ENCODE measurements at regions not wholly inside any gene's neighbourhood (a gene's known extent, or its start where the extent isn't known, plus 50 kb on each side); places are given as distances from the start of the nearest gene placed in this dataset.
A peak's percentile ranks its signal among the peaks of the same experiment; 100 is the strongest.

- no peak for DNase-seq (ENCODE audit: low spot score)
These were observed 371.5 kb downstream of the ZNF536 start for GRCh38 chr19:30743702-30744101.

DNA sequence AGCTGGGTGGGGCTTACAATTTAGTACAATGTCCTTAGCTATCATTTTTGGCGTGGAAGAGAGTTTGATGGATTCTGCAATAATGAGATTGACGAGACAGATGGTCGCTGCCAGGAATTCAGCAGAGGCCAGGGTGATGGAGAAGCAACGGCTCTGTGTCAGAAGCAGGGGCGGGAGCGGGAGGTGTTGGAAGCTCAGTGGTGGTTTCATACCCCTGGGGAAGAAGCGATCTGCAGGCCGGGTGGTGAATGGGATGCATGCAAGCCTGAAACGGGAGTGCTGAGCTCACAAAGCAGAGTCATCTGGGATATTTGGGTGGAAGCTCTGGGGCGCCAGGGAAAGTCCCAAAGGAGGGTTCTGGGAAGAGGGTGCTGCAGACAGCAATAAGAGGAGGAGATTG, 370.8 kb downstream of the ZNF536 start:
- DNase-seq (ENCODE audit: low spot score) = no peak

GRCh38 chr19:30742406-30742938, 370.3 kb downstream of the ZNF536 start:
- DNase-seq (ENCODE audit: low spot score) = no peak

- DNase-seq (ENCODE audit: low spot score) = no peak
These were observed 369.4 kb downstream of the ZNF536 start for GRCh38 chr19:30741566-30741965.

DNA sequence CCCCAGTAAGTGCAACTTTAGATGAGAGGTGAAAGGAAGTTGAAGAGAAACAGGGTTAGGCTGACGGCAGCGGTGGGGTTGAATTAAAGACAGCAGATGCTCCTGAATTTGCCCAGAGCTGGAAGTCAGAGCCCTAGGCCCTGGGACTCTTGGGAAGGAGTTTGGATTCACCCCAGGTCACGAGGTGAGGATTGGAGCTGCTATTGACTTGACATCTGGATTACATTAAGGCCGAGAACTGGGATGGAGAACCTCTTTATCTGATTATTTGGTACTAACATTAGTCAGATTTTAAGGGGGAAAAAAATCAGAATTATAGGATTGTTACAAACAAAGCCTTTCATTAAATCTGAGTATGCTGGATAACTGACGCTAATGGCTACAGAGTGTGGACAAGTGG, 367.2 kb downstream of the ZNF536 start:
- no peak for DNase-seq (ENCODE audit: low spot score)

DNA sequence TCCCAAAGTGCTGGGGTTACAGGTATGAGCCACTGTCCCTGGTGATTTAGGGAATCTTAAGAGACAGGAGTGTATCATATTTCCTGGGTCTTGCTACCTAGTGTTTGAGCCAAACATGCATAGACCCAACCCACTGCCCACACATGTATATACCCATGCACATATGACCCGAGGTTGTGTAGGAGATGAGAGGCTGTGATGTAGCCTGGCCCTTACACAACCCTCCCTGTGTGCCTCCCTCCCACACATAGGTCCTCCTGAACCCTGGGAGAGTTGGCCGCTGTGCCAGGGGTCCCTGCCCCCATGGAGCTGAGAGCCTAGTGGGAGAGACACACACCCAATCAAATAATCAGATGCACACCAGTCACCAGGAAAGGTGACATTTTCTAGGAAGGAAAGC, 365.9 kb downstream of the ZNF536 start:
- no peak for DNase-seq (ENCODE audit: low spot score)

GRCh38 chr19:30734669-30735068, 362.5 kb downstream of the ZNF536 start:
- no peak for DNase-seq (ENCODE audit: low spot score)

DNA sequence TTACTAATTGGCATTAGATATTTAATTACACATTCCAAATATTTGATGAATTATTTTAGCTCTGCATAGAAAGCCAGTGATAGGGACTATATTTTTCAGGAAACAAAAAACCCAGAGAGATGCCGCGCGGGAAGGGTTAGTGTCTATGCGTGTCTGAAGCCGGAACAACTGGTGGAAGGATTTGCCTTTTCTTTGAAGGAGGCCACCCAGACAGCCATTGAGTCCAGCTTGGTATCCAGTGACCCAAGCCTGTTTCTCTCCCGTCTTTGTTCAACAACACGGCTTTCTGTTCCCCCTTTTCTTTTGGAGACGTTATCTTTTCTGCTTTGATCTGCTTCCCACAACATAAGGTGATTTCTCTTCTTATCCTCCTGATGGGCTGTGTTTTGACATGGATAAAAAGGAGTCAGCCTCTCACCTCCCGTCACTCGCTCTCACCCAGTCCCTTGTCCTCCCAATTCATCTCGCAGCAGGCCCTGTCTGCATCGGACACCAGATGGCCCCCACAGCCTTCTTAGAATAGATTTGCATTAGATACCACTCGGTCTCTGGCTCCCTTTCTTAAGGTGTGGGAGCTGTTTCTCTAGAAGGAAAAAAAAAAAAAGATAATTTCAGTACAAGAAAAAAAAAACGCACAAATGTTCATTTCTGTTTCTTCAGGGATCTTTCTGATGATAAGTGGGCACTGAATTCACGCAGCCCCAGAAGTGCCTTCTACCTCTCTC, 361.8 kb downstream of the ZNF536 start:
- DNase-seq (ENCODE audit: low spot score) = peak; percentile 32

GRCh38 chr19:30731591-30731990, 359.4 kb downstream of the ZNF536 start:
- DNase-seq (ENCODE audit: low spot score) = no peak

DNA sequence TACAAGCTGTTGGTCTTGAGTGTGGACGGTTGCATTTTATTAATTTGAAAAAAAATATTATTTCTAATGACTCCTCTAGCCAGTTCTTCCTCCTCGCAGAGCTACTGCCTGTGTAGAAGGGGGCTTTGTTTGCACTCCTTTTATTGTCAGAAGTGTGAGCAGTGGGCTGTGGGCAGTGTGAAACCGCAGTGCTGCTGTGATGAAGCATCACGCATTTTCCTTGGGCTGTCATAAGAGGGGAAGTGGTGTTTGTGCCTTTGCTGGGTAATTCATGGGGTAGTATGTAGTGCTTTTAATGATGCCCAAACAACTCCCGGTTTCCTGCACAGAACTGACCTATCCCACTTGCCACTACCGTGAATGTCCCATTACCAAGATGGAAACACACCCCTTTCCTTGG, 357.3 kb downstream of the ZNF536 start:
- DNase-seq (ENCODE audit: low spot score) = no peak

- no peak for DNase-seq (ENCODE audit: low spot score)
These were observed 350.6 kb downstream of the ZNF536 start for GRCh38 chr19:30722761-30723160.

- no peak for DNase-seq (ENCODE audit: low spot score)
These were observed 350.0 kb downstream of the ZNF536 start for GRCh38 chr19:30722186-30722585.

GRCh38 chr19:30719999-30720345, 347.8 kb downstream of the ZNF536 start:
- no peak for DNase-seq (ENCODE audit: low spot score)

GRCh38 chr19:30719189-30719998, 347.2 kb downstream of the ZNF536 start:
- DNase-seq (ENCODE audit: low spot score) = peak; percentile 32

- DNase-seq (ENCODE audit: low spot score) = no peak
These were observed 346.5 kb downstream of the ZNF536 start for GRCh38 chr19:30718707-30719106.

DNA sequence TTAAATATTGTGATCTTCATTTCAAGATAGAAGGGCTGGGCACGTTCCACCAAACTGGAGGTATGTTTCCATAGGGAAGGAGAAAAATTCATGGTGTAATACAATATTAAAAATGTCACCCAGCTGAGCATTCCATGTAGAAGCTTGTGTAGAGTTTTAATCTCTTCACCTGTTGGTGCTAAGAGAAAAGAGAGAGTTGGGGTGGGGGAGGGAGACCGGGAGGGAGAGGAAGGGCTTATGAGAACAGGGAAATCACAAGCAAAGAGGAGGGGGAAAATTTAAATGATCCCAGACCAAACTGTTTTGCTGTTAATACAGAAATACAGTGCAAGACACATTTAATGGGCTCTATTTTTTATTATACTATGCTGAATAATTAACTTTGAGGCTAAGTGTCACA, 345.8 kb downstream of the ZNF536 start:
- DNase-seq (ENCODE audit: low spot score) = no peak

DNA sequence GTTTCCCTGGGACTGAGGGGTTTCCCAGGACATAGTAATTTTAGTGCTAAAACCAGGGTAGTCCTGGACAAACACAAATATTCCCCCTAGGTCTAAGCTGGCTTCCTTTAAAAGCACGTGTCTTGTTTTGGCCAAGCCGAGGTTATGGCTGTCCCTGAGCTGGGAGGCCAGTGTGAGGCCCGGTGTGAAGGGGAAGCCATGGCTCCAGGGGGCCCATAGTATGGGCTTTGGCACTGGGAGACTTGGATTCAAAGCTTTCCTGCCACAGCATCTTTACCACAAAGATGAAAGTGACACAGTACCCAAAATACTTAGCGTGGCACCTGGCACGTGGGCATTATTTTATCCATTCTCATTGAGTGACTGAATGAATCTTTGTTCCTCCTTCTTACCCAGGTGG, 345.2 kb downstream of the ZNF536 start:
- DNase-seq (ENCODE audit: low spot score) = no peak

DNA sequence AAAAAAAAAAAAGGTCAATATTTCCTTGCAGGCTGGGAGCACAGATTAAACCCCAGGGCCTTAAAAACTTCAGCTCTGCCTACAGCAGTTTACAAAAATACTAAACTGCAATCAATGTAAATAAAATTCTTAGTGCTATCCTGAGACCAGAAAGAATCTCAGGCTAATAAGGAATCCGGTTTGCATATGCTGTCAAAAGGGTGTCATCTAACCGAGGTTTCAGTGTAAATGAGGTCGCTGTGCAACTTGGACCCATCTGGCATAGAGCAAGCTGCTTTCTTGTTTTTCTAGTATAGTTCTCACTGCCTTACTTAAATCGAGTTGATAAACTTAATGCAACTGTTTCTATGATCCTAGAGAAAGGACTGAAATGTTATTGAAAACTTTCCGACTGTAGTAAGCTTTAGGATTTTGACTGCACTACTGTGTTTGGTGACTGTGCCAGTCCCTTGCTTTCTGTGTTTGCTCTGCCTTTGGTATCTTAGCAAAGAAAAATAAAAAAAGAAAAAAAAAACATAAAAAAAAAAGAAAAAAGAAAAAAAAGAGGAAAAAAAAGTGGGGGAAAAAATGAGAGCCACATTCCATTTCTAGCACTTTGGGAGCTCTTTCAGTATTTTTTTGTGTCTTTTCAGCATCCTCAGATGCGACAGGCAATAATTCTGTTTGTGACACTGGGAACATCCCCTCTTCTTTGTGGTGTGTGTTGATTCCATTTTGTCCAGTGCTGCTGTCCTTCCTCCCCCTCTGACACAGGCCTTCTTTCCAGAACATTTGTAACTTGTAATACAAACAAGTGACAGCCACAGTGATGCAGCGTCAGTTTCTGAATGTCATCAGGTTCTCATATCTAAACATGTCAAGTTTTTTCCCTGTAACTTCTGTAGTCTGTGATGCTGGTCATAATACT, 340.5 kb downstream of the ZNF536 start:
- DNase-seq (ENCODE audit: low spot score) = no peak

- no peak for DNase-seq (ENCODE audit: low spot score)
These were observed 339.6 kb downstream of the ZNF536 start for GRCh38 chr19:30711826-30712225.

GRCh38 chr19:30711296-30711695, 339.1 kb downstream of the ZNF536 start:
- no peak for DNase-seq (ENCODE audit: low spot score)

DNA sequence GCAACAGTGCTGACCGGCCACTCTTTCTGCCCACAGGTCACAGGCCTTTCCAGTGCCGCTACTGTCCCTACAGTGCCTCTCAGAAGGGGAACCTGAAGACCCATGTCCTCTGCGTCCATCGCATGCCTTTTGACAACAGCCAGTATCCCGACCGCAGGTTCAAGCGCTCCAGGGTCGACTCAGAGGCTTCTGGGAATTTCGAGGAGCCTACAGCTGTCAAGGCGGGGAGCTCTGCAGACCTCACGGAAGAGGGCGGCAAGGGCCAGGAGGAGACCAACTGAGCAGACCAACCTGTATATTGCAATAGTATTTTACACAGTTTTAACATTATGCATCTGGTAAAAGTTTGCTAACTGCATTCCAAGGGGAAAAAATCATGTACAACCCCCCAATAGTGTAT, 338.5 kb downstream of the ZNF536 start:
- DNase-seq (ENCODE audit: low spot score) = no peak

- DNase-seq (ENCODE audit: low spot score) = no peak
These were observed 336.4 kb downstream of the ZNF536 start for GRCh38 chr19:30708416-30709178.
